ENCODE measurements at regions not wholly inside any gene's neighbourhood (a gene's known extent, or its start where the extent isn't known, plus 50 kb on each side); places are given as distances from the start of the nearest gene placed in this dataset.

GRCh38 chr13:99103536-99103935, 97.1 kb upstream of the UBAC2 start:
- ATAC-seq (no peak), DNase-seq (no peak)
- intact Hi-C loops (cut with DNase I) = no loop called here
- TF ChIP-seq CTCF (IDR thresholded peaks at IDR 0.05) = no peak
- H3K27me3 ChIP-seq (ENCODE audit: low read depth) = peaks cover 10% of the 10 kb centered on the region
- H3K36me3 ChIP-seq = no peaks in the 10 kb centered on the region
- H3K4me1 ChIP-seq = no peaks in the 10 kb centered on the region
- no peak overlapping the region for H3K4me3 ChIP-seq
- no peaks in the 10 kb centered on the region for H3K9me3 ChIP-seq
- H3K27ac ChIP-seq = no peak overlapping the region

GRCh38 chr13:99104396-99104795, 96.3 kb upstream of the UBAC2 start:
- H3K27ac ChIP-seq = no peak overlapping the region
- no peak overlapping the region for H3K4me3 ChIP-seq
- intact Hi-C loops (cut with DNase I) = no loop called here
- H3K27me3 ChIP-seq (ENCODE audit: low read depth) = peaks cover 10% of the 10 kb centered on the region
- ATAC-seq (no peak), DNase-seq (no peak)
- no peaks in the 10 kb centered on the region for H3K4me1 ChIP-seq
- no peak for TF ChIP-seq CTCF (IDR thresholded peaks at IDR 0.05)
- H3K9me3 ChIP-seq = no peaks in the 10 kb centered on the region
- no peaks in the 10 kb centered on the region for H3K36me3 ChIP-seq

GRCh38 chr13:99105160-99105559, 95.5 kb upstream of the UBAC2 start:
- H3K4me3 ChIP-seq = no peak overlapping the region
- ATAC-seq (no peak), DNase-seq (no peak)
- H3K27me3 ChIP-seq (ENCODE audit: low read depth) = peaks cover 10% of the 10 kb centered on the region
- H3K36me3 ChIP-seq = no peaks in the 10 kb centered on the region
- no peak overlapping the region for H3K27ac ChIP-seq
- TF ChIP-seq CTCF (IDR thresholded peaks at IDR 0.05) = no peak
- intact Hi-C loops (cut with DNase I) = no loop called here
- H3K9me3 ChIP-seq = no peaks in the 10 kb centered on the region
- no peaks in the 10 kb centered on the region for H3K4me1 ChIP-seq

- Histone ChIP-seq H3K9me3 (no peaks in the 10 kb centered on the region), H3K4me1 (no peaks in the 10 kb centered on the region), H3K27me3 (ENCODE audit: low read depth) (peaks cover 7% of the 10 kb centered on the region), H3K4me3 (no peak overlapping the region), H3K36me3 (no peaks in the 10 kb centered on the region), H3K27ac (no peak overlapping the region)
- TF ChIP-seq CTCF (IDR thresholded peaks at IDR 0.05) = no peak
- ATAC-seq (no peak), DNase-seq (no peak)
- intact Hi-C loops (cut with DNase I) = no loop called here
These were observed 87.3 kb upstream of the UBAC2 start for GRCh38 chr13:99113351-99113750.

- Histone ChIP-seq H3K4me3 (no peak overlapping the region), H3K27me3 (ENCODE audit: low read depth) (peaks cover 20% of the 10 kb centered on the region), H3K4me1 (no peaks in the 10 kb centered on the region), H3K36me3 (no peaks in the 10 kb centered on the region), H3K9me3 (no peaks in the 10 kb centered on the region), H3K27ac (no peak overlapping the region)
- ATAC-seq = no peak
- intact Hi-C loops (cut with DNase I) = no loop called here
- TF ChIP-seq CTCF (IDR thresholded peaks at IDR 0.05) = no peak
- no peak for DNase-seq
These were observed 82.5 kb upstream of the UBAC2 start for GRCh38 chr13:99118179-99118578.

- intact Hi-C loops (cut with DNase I) = no loop called here
- no peaks in the 10 kb centered on the region for H3K36me3 ChIP-seq
- no peak overlapping the region for H3K4me3 ChIP-seq
- no peaks in the 10 kb centered on the region for H3K4me1 ChIP-seq
- no peak for TF ChIP-seq CTCF (IDR thresholded peaks at IDR 0.05)
- DNase-seq (no peak), ATAC-seq (no peak)
- peaks cover 26% of the 10 kb centered on the region for H3K27me3 ChIP-seq (ENCODE audit: low read depth)
- H3K9me3 ChIP-seq = no peaks in the 10 kb centered on the region
- no peak overlapping the region for H3K27ac ChIP-seq
These were observed 81.0 kb upstream of the UBAC2 start for GRCh38 chr13:99119656-99120055.
